GM19351 (cell line): ENCODE measurements at regions not wholly inside any gene's neighbourhood (a gene's known extent, or its start where the extent isn't known, plus 50 kb on each side); places are given as distances from the start of the nearest gene placed in this dataset.

Experiments
- ATAC-seq: cut with Tn5 transposase; IDR thresholded peaks from one replicate; pipeline ENCODE4 v1.9.1; 2021; ENCODE audit warnings: mild to moderate bottlenecking, moderate library complexity; ENCODE audit not compliant: unreplicated experiment

DNA sequence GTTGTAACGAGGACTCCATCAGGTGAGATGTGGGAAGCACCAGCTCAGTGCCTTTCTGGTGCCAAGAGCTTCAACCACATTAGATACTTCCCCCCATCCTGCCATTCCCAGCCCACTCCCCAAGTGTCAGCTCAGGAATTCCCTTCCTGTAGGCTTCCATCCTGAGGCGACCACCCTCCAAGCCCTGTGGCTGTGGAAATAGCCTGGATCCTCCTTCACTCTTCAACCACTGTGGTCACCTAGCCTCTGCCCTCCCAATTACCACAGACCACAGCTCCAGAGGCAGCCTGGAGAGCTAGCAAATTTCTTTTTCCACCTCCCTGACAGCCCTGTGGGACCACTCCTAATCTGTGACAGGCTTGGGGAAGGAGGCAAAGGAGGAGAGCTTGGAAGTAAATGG lies 219.8 kb upstream of the MAP3K1 start:
- ATAC-seq = no peak

DNA sequence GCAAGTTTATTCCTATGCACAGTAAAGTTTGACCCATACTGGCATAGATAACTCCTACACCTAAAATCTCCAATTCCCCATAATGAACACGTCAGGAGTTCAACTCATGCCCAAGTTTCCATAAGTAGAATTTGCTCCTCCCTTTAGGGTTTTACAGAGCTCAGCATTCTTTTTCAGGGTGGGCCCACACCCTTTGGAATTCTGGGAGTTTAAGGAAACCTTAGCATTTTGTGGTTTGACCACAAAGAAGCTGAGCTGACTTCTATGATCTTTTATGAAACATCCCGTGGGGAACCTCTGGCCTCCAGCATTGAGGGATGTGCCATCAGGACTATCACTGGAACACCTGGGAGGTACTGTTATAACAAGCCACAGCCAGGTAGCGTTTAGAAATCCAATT lies 220.6 kb upstream of the MAP3K1 start:
- ATAC-seq = no peak

DNA sequence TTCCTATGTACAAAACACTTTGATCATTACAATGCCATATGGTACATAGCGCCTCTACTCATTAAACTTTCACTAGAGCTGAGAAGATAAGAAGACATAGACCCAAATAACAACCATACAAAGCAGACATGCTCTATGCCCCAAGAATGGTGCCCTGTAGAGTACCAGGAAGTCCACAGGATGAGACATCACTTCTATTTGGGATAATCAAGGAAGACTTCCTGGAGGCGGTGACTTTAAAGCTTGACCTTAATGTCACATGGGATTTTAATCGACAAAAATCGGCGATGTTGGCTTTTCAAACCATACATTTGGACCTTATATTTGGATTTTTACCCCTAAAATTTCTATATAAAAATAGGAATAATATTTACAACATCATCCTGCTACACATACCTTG lies 224.3 kb upstream of the MAP3K1 start:
- no peak for ATAC-seq

DNA sequence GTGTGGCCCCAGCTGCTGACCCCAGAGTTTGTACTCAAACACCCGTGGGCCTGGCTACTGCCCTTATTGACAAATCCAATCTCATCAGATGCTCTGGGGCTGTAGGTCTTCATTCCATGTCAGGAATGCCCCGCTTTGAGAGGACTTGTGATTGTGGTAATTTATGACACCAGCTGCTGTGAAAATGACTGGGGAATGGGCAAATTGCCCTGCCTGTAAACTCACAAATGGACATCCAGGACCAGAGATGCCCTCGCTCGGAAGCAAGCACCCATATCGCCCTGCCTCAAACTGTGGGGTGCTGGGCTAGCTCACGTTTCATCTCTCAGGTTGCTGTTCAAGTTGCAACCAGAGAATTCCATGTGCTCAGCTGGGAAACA lies 225.9 kb upstream of the MAP3K1 start:
- ATAC-seq = no peak

DNA sequence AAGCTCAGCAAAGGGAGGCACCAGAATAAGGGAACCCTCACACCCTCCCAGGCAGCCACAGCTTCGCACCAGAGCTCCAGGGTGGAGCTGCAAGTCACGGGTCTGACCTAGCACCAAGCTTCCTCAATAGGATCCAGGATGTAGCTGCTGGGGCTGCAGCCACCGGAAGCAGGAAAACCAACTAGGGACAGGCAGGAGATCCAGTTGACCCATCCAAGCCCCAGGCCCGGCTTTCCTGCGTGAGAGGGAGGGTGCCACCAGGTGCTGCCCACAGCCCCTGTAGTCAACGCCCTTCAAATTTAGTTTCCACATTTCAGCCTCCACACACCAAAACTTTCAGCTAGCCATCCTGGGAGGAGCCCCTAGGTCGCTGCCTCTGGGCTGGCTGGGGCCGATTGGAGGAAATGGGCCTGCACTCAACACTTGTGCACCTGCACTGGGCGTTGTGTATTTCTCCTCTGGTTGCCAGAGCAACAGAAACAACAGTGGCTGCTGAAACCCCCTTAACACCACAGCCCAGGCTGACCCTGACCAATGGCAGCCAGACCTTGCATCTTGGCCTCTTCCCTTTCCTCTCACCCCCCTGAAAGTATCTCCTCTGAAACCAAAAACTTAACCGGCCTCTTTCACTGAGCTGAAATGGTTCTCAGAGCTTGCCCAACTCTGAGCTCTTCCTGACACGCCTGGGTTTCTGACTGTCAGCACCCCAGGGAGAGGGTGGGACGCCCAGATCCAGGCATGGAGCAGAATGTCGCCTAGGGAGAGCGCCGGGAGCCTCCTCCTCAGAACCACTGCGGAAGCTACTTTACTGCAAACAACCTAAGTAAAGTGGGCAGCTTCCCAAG lies 226.5 kb upstream of the MAP3K1 start:
- ATAC-seq = peak; percentile 99

DNA sequence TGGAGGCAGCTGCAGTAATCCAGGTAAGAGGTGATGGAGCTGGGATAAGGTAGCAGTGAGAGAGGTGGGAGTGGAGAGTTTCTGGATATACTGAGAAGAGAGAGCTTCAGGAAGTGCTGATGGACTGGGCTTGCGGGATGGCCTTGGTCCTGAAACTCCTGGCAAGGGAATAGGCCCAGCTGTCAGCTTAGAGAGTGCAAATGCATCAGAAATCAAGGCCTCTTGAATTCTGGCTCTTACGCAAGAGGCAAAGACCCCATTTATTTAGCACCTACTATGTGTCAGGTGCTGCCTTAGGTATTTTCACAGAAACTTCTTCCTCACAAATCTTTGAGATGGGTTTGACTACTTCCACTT lies 227.2 kb upstream of the MAP3K1 start:
- no peak for ATAC-seq

DNA sequence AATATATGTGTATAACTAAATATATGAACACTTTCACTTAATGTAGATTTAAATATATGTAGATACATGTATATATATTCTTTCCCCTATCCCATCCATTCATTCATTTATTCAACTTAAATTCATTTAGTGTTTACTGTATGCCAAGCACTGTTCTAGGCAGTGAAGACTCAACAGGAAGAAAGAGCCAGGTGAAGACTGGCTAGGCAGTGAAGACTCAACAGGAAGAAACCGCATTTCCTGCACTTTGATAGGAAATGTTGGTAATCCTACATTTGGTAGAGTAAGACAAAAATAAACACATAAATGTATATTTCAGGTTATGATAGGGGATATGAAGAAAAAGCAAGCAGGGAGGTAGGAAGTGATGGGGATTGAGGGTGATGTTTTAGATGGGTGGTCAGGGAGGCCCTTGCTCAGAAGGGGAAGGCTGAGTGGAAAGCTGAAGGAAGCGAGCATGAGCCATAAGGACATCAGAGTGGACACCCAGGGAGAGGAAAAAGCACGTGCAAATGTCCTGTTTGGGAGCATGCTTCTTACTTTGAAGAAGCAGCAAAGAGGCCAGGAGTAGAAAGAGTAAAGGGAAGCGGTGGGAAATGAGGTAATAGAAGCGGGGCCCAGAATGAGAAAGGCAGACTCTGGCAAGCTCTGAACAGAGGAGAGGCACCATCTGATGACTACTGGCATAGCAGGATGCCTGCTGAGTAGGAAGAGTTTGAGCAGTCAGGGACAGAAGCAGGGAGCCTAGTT lies 227.8 kb upstream of the MAP3K1 start:
- no peak for ATAC-seq

DNA sequence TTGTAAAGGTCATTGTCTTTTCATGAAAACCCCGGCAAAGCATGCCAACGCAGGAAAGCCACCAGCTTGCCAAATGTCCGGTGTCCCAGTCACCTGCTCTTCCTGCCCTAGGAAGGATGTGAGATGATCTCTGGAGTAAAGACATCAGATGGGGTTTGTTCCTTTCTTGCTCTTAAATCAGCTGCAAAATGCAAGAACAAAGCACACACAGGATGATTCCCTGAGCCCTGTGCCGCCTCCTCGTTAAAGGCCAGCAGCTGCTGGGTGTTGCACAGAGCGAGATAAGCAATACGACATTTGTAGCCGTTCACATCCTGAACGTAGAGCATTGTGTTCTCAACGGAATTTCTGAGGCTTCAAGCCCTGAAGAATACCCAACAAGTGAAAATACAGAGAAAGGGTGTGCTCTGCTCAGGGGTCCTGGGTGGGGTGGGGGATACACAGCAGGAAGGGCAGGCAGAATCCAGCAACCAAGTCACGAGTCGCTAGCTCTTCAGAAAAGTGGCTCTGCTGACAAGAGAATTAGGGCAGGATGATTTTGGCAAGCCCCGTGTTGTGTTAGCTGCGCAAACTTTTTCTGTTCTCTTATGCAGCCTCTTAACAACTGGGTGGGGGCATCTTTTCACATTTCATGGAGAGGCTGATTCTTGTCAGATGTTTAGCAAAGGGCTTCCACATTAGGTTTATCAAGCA lies 229.2 kb upstream of the MAP3K1 start:
- no peak for ATAC-seq

DNA sequence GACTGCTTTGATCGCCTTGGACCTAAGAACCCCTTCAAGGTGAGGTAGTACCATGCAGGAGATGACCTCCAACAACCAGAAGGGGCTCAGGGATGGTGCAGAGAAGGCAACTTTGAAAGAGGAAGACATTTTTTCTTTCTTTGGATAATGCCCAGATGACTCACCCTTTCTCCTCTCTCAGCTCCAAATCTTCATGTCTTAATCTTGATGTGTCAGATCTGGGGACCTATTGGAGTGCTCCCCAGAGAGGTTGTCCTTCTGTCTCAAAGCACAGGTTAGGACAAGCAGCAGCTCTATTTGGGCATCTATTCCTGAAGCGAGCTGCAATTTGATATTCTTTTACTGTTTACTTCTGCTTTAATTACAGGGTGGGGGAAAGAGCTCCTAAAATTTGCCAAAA lies 229.9 kb upstream of the MAP3K1 start:
- ATAC-seq = no peak

DNA sequence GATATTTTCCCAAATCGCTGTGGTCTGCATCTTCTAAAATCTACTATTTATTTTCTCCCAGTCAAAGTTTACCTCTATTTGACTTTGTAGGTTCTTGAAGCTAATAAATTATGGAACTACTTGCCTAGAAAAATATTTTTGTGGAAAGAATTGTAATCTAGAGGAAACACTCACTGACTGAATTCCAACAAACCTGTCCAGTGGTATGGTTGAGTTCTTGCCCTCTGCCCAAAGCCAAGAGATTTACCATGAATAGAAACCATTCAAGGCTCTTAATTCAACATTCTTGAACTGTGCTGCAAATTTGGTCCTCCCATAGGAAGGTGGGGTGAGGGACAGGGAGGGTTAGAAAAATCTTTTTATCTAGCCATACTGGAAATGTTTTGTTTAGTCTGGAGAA lies 233.9 kb upstream of the MAP3K1 start:
- no peak for ATAC-seq

DNA sequence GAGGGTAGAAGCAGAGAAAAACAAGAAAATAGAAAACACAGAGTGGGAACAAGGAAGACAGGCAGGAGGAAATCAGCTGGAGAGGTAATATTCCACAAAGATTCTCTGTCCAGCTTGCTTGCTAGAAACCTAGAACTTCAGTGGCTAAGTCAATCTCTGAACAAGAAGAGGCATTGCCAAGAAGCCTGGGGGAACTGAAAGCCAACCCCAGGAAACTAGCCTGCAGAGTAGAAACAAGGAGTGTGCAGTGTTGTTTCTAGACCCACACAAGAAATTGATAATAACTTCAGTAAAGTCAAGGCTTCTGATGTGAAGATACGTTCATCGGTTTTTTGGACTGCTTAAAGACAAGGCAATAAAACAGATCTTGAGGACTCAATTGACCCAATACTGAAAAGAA lies 234.5 kb upstream of the MAP3K1 start:
- no peak for ATAC-seq

DNA sequence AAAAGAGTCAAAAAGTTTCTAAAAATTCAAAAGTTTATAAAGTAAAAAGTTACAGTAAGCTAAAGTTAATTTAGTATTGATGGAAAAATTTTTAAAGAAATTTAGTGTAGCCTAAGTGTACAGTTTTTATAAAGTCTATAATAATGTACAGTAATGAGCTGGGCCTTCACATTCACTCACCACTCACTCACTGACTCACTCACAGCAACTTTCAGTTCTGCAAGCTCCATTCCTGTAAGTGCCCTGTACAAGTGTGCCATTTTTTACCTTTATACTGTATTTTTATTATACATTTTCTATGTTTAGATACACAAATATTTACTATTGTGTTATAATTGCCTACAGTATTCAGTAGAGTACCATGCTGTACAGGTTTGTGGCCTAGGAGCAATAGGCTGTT lies 239.5 kb upstream of the MAP3K1 start:
- ATAC-seq = no peak

DNA sequence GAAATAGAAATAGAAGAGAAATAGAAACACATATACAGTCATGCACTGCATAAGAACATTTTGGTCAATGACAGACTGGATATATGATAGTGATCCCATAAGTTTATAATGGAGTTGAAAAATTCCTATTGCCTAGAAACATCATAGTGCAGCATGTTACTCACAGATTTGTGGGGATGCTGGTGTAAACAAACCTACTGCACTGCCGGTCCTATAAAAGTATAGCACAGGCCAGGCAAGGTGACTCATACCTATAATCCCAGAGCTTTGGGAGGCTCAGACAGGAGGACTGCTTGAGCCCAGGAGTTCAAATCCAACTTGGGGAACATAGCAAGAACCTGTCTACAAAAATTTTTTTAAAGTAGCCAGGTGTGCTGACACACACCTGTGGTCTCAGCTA lies 240.6 kb upstream of the MAP3K1 start:
- ATAC-seq = no peak

DNA sequence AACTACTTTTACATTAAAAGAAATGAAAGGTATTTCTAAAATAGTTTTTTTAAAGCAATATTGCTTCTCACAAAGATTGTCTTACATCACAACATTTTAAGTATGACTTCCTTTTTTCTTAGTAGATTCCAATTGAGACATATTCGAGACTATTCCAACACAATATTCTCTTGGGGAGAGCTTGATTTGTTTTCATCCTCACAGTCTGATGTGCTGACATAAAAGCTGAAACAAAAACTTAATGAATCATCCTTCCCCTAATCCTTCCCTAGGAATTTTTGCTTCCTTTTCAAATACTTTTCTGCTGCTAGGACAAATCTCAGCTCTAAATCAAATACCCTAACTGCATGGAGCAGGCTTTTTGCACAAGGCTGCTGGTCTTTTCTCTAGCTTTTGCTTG lies 245.8 kb upstream of the MAP3K1 start:
- no peak for ATAC-seq

DNA sequence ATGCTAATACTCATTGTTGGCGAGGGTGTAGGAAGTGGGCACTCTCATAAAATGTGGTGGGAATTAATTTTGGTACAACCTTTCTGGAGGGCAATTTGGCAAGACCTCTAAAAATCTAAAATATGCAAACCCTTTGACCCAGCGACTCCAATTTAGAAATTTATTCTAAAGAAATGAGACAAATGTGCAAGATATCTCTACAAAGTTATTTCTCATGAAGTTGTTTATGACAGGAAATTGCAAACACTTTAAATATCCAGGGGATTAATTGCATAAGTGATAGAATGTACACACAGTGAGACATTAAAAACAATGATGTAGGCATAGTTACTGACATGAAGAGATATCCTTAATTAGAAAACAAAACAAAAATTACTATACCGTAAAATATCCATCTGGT lies 246.3 kb upstream of the MAP3K1 start:
- no peak for ATAC-seq

DNA sequence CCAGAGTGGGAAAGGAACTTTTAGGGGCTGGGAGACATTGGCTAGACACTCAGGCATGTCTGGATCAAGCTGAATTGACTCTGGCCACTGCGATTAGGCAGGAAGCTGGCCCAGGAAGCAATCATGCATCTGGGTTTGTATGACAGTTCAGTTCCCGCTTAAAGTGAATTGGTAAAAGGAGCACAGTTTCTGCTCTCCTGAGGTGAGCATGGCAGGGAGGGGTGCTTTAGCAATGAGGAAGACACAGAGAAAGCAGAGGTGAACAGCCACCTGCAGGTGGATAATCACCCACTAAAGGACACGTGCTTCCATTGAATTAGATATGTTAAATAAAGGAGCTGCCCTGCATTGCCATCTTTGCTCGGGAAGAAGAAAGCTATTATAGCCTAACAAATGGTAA lies 248.1 kb upstream of the MAP3K1 start:
- ATAC-seq = no peak

DNA sequence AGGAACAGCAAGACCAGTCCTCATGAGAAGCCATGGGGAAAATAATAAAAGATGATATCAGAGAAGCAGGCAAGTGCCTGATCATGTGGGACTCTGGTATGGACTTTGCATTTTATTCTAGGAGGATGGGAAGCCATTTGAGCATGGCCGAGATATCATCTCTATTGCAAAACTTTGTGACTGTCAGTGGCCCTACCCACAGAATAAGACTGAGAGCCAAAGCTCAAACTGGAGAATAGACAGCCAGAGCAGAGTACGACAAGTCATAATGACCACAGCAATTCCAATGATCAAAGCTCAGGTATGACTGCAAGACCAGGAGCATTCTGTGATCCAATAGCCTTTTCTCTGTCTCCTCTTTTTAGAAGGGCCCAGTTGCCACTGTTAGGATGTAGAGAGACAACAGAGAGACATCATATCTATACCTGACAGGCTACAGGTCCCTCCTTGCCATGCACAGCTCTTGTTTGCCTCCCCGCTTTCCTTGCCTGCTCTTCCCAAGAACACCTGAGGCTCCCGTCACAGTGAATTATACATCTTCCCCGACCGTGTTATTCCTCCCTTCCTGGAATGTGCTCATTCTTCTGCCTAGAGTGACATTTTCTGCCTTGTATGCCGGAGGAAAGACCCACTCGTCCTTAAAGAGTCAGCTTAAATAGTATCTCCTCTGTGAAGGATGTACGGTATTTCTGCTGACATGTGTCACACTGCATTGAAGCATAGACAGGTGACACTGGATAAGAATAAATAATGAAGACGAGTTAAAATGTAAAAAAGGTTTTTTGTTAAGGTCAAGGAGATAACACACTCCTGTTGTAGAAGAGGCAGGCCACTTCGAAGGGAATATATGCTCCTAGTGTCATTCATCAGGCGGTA lies 248.7 kb upstream of the MAP3K1 start:
- ATAC-seq = no peak

DNA sequence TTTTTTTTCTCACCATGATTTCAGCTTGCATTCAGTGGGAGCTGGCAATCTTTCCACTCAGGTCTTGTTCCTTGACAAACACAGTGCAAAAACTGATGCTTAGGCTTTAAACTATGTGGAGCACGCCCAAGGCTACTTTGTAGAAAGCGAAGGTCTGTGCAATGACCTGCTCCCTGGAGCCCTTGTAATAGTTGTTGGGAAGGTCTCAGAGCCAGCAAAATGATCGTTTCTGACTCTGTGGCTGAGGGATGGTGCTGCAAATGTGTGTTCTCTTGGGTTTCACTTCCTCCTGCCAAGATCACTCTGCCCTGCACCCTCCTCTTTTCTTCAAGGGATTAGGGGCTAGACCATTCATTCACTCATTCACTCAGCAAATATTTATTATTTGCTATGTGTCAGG lies 249.7 kb upstream of the MAP3K1 start:
- peak; percentile 94 for ATAC-seq

DNA sequence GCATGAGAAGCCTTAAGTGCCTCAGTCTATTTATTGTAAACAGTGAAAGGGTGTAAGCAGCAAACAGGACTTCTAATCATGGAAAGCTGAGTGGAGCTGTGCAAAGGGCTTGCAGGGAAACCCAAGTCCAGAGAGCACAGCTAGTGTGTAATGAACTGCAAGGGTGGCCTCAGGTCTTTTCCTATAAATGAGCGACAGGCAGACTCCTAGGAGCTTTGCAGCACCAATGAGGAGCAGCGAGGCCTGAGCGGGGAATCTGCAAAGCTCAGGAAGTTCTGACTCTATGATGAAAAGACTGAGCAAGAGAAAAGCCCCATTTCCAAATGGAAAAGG lies 250.1 kb upstream of the MAP3K1 start:
- no peak for ATAC-seq

DNA sequence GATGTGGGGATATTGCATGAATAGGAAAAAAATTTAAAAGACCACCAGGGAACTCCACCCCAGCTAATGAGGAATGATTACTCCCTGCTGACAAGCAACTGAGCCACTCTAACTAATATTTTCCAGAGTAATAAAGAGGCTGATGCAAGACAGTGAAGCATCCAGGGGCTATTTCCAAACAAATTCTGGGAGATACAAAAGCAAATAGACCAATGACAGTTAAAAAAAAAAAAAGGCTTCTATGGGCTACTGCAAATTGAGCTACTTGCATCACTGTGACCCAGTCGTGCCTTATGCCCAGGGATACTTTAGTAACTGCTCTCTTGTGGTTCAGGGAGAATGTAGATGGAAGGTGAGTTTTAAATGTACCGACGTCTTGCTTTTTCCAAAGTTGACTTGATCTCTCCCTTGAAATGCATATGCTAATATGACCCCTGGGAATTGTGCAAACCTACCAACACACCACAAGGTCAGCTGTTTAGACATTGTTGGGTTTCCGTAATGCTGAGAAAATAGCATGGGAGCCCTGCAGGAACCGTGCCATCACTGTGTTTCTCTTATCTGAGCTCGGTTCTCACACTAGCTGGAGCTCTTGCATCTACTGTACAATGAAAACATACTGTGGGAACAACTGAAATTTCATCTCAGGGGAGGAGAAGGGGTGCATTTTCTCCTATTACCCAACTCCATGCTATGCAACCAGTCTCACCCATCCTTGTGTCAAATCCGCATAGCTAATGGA lies 250.6 kb upstream of the MAP3K1 start:
- ATAC-seq = no peak

DNA sequence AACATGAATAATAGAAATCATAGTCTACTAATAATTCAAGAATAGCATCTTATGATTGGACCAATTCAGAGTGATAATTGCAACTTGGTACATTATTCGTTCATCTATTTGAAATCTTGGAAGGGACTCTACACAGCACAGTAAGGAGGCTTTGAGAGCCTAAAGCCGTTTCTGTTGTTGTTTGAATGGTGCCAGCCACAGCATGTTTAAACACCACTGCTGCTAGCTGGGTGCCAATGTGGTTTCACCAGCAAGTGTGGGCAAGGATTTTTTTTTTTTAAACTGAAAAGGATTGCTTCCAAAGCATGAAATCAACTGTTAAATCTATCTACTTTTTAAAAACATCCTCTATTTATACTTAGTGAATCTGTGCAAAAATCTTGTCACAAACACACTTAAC lies 253.9 kb upstream of the MAP3K1 start:
- ATAC-seq = no peak
